ENCODE measurements at regions not wholly inside any gene's neighbourhood (a gene's known extent, or its start where the extent isn't known, plus 50 kb on each side); places are given as distances from the start of the nearest gene placed in this dataset.

DNA sequence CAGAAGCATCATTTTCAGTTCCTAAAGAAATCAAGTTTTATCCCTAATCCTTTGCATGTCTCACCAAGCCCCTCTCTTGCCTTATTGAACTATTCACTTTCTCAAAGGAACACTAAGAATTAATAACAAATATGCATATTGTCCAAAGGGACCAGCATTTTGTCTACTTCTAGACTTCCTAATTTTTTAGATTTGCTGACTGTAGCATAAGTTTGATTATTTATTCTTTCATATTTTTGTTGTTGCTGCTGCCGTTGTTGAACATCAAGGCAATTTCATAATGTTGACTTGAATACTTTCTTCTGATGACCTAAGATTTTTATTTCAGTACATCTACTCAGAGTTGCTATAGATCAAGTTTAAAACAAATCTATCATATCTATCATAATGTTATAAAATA is 111.2 kb upstream of the HAPLN1 start:
- dilution Hi-C loops (cut with MboI; ENCODE audit: extremely low pct_ligation_motif_present, low sequenced_read_pairs) (no loop called here), intact Hi-C loops (cut with micrococcal nuclease) (no loop called here)
- Histone ChIP-seq H3K9me3 (replicated peaks; ENCODE audit: control insufficient read depth, insufficient read depth, low read length) (no peaks in the 10 kb centered on the region), H3K4me2 (ENCODE audit: insufficient read depth, low read length) (no peak overlapping the region), H4K20me1 (replicated peaks; ENCODE audit: control insufficient read depth, extremely low read depth, insufficient read depth, low read length) (no peaks in the 10 kb centered on the region), H3K4me1 (ENCODE audit: control insufficient read depth, extremely low read depth, insufficient read depth, low read length) (no peaks in the 10 kb centered on the region), H3K9me1 (replicated peaks; ENCODE audit: control insufficient read depth, extremely low read depth, insufficient read depth, low read length) (no peaks in the 10 kb centered on the region), H3K27ac (ENCODE audit: insufficient read depth, low read depth, low read length) (no peak overlapping the region), H3K79me2 (ENCODE audit: control insufficient read depth, insufficient read depth, low read length) (no peaks in the 10 kb centered on the region), H2AFZ (ENCODE audit: low read depth, low read length) (no peak overlapping the region), H3K36me3 (ENCODE audit: control insufficient read depth in 2 of 2, extremely low read depth in 1 of 2, insufficient read depth in 2 of 2, low read length in 2 of 2) (no peaks in the 10 kb centered on the region), H3K4me3 (replicated peaks in 1 of 3; ENCODE audit: insufficient read depth in 1 of 3, low read depth in 1 of 3, low read length in 3 of 3) (no peak overlapping the region), H3K27me3 (ENCODE audit: control insufficient read depth in 2 of 2, insufficient read depth in 2 of 2, low read length in 2 of 2) (no peaks in the 10 kb centered on the region), H3K9ac (replicated peaks; ENCODE audit: extremely low read depth, insufficient read depth, low read length) (no peak overlapping the region)
- ChIA-PET POLR2A (no interaction called here), CTCF (no interaction called here)
- DNase-seq (ENCODE audit: low read depth, low spot score), result no peak
- TF ChIP-seq JUN (IDR thresholded peaks at IDR 0.05; ENCODE audit: borderline replicate concordance, insufficient read depth, insufficient read length, low read depth), result no peak
- TF ChIP-seq, protein P1, sequence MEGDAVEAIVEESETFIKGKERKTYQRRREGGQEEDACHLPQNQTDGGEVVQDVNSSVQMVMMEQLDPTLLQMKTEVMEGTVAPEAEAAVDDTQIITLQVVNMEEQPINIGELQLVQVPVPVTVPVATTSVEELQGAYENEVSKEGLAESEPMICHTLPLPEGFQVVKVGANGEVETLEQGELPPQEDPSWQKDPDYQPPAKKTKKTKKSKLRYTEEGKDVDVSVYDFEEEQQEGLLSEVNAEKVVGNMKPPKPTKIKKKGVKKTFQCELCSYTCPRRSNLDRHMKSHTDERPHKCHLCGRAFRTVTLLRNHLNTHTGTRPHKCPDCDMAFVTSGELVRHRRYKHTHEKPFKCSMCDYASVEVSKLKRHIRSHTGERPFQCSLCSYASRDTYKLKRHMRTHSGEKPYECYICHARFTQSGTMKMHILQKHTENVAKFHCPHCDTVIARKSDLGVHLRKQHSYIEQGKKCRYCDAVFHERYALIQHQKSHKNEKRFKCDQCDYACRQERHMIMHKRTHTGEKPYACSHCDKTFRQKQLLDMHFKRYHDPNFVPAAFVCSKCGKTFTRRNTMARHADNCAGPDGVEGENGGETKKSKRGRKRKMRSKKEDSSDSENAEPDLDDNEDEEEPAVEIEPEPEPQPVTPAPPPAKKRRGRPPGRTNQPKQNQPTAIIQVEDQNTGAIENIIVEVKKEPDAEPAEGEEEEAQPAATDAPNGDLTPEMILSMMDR (IDR thresholded peaks at IDR 0.05; ENCODE audit: extremely low read depth in 1 of 2, insufficient read depth in 1 of 2, low read depth in 1 of 2, low read length in 2 of 2), result no peak
- TF ChIP-seq POLR2AphosphoS5 (IDR thresholded peaks at IDR 0.05; ENCODE audit: insufficient read depth, low read depth, low read length), result no peak
- TF ChIP-seq, protein P2, sequence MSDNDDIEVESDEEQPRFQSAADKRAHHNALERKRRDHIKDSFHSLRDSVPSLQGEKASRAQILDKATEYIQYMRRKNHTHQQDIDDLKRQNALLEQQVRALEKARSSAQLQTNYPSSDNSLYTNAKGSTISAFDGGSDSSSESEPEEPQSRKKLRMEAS (IDR thresholded peaks at IDR 0.05; ENCODE audit: insufficient read depth, insufficient read length), result no peak
- TF ChIP-seq MYC (IDR thresholded peaks at IDR 0.05; ENCODE audit: low read depth, low read length), result no peak
- no peak for TF ChIP-seq EZH2 (IDR thresholded peaks at IDR 0.05; ENCODE audit: borderline replicate concordance, low read depth, low read length, severe bottlenecking)
- TF ChIP-seq FOS (IDR thresholded peaks at IDR 0.05; ENCODE audit: borderline replicate concordance, insufficient read depth, low read length), result no peak
- TF ChIP-seq POLR2A (IDR thresholded peaks at IDR 0.05; ENCODE audit: low read depth, low read length), result no peak
- no peak for TF ChIP-seq GATA2 (IDR thresholded peaks at IDR 0.05; ENCODE audit: insufficient read depth, insufficient read length, low read depth, low read length)
- BruUV-seq (replicated peaks), result no TSS peak
- FAIRE-seq, result no peak
